ENCODE measurements at regions not wholly inside any gene's neighbourhood (a gene's known extent, or its start where the extent isn't known, plus 50 kb on each side); places are given as distances from the start of the nearest gene placed in this dataset.

GRCh38 chr14:87629788-87630187 is 363.2 kb downstream of the GALC start:
- H3K27ac ChIP-seq = no peak overlapping the region
- TF ChIP-seq POLR2A (IDR thresholded peaks at IDR 0.05) (no peak), CTCF (IDR thresholded peaks at IDR 0.05) (no peak)

DNA sequence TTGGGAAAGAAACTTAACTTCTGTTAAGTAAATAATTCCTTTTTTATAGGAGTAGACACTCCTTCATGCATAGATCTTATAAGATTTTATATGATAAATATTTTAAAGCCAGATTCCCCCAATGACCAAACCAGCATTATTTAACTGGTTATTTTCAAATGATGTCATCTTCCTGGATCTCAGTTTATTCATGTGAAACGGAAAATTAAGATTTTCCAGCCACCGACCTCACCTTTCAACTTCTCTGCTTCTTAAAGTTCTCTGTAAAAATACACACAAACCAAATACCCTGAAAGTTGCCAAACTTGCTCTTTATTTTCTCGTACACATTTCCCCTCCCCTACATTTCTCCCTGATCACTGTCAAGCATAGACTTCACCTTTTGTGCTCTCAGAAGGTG is 364.2 kb downstream of the GALC start:
- Histone ChIP-seq H3K9me3 (replicated peaks in 1 of 3) (no peaks in the 10 kb centered on the region), H3K27me3 (no peaks in the 10 kb centered on the region), H3K27ac (no peak overlapping the region), H3K4me3 (no peak overlapping the region), H3K36me3 (replicated peaks in 1 of 2) (no peaks in the 10 kb centered on the region), H3K4me1 (replicated peaks in 1 of 2) (no peaks in the 10 kb centered on the region)
- intact Hi-C loops (cut with DNase I) = no loop called here
- no peak for TF ChIP-seq POLR2A (IDR thresholded peaks at IDR 0.05)
- DNase-seq = no peak
- WGBS, 4 donors = 69 to 74% (median 72%) methylated on average over 3 of the region's 3 CpGs

More at GRCh38 chr14:87629788-87630187, 363.2 kb downstream of the GALC start:
- intact Hi-C loops (cut with DNase I) = no loop called here
- Histone ChIP-seq H3K4me1 (replicated peaks in 1 of 2) (no peaks in the 10 kb centered on the region), H3K9me3 (replicated peaks in 1 of 3) (no peaks in the 10 kb centered on the region), H3K36me3 (replicated peaks in 1 of 2) (no peaks in the 10 kb centered on the region), H3K27me3 (no peaks in the 10 kb centered on the region), H3K4me3 (no peak overlapping the region)
- no peak for DNase-seq
- 83 to 97% (median 86%) methylated on average over 3 of the region's 3 CpGs for WGBS, 4 donors

GRCh38 chr14:87628129-87628528 is 364.9 kb downstream of the GALC start:
- TF ChIP-seq CTCF (IDR thresholded peaks at IDR 0.05) (no peak), POLR2A (IDR thresholded peaks at IDR 0.05) (no peak)
- Histone ChIP-seq H3K9me3 (replicated peaks in 1 of 3) (no peaks in the 10 kb centered on the region), H3K27ac (no peak overlapping the region), H3K36me3 (replicated peaks in 1 of 2) (no peaks in the 10 kb centered on the region), H3K4me3 (no peak overlapping the region), H3K27me3 (no peaks in the 10 kb centered on the region), H3K4me1 (replicated peaks in 1 of 2) (no peaks in the 10 kb centered on the region)
- intact Hi-C loops (cut with DNase I) = no loop called here
- no peak for DNase-seq

- H3K27me3 ChIP-seq = no peaks in the 10 kb centered on the region
- no peaks in the 10 kb centered on the region for H3K9me3 ChIP-seq (replicated peaks in 1 of 3)
- intact Hi-C loops (cut with DNase I) = no loop called here
- TF ChIP-seq POLR2A (IDR thresholded peaks at IDR 0.05) = no peak
- no peak for TF ChIP-seq CTCF (IDR thresholded peaks at IDR 0.05)
- no peak overlapping the region for H3K4me3 ChIP-seq
- no peaks in the 10 kb centered on the region for H3K4me1 ChIP-seq (replicated peaks in 1 of 2)
- DNase-seq = no peak
- H3K36me3 ChIP-seq (replicated peaks in 1 of 2) = no peaks in the 10 kb centered on the region
- H3K27ac ChIP-seq = no peak overlapping the region
Measured at GRCh38 chr14:87626266-87626665, 366.7 kb downstream of the GALC start.

DNA sequence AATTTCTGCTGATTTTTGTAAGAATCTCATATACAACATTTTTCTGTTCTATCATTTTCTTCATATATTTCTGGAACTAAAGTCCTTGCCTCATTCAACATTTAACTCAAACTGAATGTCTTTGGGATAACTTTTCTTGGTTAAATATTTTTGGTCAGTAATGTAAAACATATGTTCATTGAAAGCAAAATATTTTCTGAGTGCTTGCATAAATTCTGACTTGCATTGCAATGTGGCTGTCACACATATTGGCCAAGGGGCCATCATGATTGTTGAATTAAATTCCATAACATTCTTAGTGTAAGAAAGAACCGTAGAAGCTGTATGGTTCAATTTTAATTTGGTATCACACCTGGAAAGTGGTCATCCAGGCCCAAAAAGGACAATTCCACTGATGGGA is 369.4 kb downstream of the GALC start:
- DNase-seq = no peak
- no peak overlapping the region for H3K27ac ChIP-seq
- H3K36me3 ChIP-seq (replicated peaks in 1 of 2) = no peaks in the 10 kb centered on the region
- 88 to 94% (median 92%) methylated on average over 1 of the region's 1 CpG for WGBS, 4 donors
- H3K27me3 ChIP-seq = no peaks in the 10 kb centered on the region
- TF ChIP-seq POLR2A (IDR thresholded peaks at IDR 0.05) (no peak), CTCF (IDR thresholded peaks at IDR 0.05) (no peak)
- no peaks in the 10 kb centered on the region for H3K4me1 ChIP-seq (replicated peaks in 1 of 2)
- H3K4me3 ChIP-seq = no peak overlapping the region
- H3K9me3 ChIP-seq (replicated peaks in 1 of 3) = no peaks in the 10 kb centered on the region
- intact Hi-C loops (cut with DNase I) = no loop called here

Data from adrenal gland (tissue), 9 donors.